AG09309 (cell line): ENCODE measurements at regions not wholly inside any gene's neighbourhood (a gene's known extent, or its start where the extent isn't known, plus 50 kb on each side); places are given as distances from the start of the nearest gene placed in this dataset.

ENCODE experiments used
- DNase-seq: peaks from one replicate; pipeline ENCODE4 v3.0.0-alpha.2; 2010; ENCODE audit warnings: low read depth
- H3K4me3 ChIP-seq: 2 replicates; pipeline ENCODE4 v1.5.1; 2011; ENCODE audit warnings: mild to moderate bottlenecking, low read depth, low read length, moderate library complexity; ENCODE audit not compliant: control insufficient read depth
- TF ChIP-seq, protein P1 (sequence below): IDR thresholded peaks from 2 replicates; pipeline ENCODE4 v1.5.1; 2011; ENCODE audit warnings: mild to moderate bottlenecking, low read depth, low read length, inconsistent platforms; ENCODE audit not compliant: insufficient read depth, control insufficient read depth; ENCODE audit errors: missing control alignments

DNA sequence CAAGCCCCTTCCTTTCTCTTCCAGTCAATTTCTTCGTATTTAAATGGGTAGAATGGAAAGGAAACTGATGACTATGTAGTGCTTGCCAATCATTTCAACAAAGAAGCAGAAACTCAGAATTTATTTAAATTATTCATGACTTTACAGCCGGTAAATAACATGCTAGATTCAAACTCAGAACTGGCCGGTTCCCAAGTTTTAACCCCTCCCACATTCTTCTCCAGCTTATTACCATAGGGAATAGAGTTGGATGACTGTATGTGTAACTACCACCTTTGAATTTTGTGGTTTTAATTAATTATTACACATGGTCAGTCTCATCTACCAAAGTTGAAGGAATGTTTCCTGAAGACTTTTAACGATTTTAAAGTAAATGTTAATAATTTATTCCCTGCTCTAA is 819.3 kb upstream of the LRATD1 start:
- no peak overlapping the region for H3K4me3 ChIP-seq
- no peak for DNase-seq
- TF ChIP-seq, protein P1, sequence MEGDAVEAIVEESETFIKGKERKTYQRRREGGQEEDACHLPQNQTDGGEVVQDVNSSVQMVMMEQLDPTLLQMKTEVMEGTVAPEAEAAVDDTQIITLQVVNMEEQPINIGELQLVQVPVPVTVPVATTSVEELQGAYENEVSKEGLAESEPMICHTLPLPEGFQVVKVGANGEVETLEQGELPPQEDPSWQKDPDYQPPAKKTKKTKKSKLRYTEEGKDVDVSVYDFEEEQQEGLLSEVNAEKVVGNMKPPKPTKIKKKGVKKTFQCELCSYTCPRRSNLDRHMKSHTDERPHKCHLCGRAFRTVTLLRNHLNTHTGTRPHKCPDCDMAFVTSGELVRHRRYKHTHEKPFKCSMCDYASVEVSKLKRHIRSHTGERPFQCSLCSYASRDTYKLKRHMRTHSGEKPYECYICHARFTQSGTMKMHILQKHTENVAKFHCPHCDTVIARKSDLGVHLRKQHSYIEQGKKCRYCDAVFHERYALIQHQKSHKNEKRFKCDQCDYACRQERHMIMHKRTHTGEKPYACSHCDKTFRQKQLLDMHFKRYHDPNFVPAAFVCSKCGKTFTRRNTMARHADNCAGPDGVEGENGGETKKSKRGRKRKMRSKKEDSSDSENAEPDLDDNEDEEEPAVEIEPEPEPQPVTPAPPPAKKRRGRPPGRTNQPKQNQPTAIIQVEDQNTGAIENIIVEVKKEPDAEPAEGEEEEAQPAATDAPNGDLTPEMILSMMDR, result no peak

DNA sequence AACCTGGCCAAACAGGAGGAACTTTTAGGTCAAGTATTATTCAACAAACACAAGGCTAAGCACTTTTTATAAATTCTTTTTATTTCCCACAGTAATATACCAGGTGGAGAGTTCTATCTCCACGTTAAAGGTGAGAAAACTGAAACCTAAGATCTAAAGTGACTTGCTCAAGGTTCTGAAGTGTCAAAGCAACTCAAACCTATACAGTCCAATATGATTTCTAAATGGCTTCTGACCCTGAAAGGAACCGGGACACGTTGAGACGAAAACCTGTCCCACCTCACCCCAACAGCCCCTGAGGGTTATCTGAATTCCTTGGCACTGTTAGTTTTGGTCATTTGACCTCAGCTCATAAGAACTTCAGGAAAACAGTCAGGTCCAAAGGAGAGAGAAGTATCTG is 814.5 kb upstream of the LRATD1 start:
- no peak overlapping the region for H3K4me3 ChIP-seq
- TF ChIP-seq, protein P1, result no peak
- no peak for DNase-seq

DNA sequence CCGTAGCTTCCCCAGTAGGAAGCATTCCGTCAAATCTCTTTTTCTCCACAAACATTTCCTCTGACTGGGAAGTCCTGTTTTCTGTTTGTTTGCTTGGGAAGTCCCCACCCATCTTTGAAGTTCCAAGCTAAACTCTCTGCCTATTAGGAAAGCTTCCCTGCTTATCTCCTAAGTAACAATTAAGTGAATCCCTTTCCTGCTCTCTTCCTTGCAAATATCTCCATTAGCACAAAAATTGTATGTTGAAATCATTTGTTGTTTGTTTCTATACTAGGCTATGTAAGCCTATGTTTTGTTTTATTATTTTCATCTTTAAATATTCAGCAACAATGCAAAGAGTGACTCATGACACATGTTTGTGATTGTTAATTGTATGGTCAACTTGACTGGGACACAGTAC is 812.6 kb upstream of the LRATD1 start:
- DNase-seq, result no peak
- H3K4me3 ChIP-seq, result no peak overlapping the region
- TF ChIP-seq, protein P1, result no peak

DNA sequence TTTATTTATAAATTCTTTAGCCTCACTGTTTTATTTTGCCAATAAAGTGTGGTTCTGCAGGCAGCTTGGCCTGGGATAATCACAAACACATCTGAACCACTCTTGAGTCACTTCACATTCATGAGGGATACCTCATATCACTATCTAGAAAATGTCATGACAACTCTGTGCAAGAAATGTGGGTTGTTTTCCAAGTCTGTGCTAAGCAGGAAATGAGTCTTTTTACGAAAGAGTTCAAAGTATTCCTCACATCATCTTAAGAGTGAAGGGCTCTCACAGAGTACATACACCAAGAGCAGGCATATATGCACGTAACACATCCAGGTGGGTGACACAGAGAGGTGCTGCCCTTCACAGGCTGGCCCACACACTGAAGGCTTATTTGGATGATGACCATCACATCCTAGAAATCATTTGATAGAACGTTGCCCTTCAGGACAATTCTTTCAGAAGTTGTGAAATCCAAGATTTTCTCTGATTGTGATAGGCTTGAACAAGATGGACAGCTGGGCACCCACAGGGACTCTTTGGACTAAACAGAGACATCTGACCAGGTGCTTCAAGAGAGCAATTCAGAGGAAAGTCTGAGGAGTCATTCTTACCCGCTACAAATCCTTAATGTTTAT is 811.1 kb upstream of the LRATD1 start:
- TF ChIP-seq, protein P1, result no peak
- no peak for DNase-seq

DNA sequence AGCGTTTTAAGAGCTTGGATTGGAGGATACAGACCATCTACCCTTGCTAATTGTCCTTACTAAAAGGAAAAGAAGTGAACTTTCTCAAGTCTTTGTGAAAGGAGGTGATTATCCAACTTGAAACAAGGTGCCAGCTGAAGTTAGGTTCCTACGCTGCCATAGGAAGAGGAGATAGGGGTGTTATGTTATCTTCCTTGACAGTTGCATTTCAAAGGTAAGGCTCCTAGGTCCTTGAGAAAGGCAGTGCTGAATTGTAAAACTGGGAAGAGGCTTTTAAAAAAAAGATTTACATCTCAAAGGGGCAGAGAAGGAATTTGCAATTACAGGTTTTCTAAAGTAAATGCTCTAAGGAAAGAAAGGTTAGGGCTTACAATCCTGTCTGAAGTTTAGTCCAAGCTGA is 810.2 kb upstream of the LRATD1 start:
- TF ChIP-seq, protein P1, result no peak
- H3K4me3 ChIP-seq, result no peak overlapping the region
- DNase-seq, result no peak

More for the DNA sequence above, 811.1 kb upstream of the LRATD1 start:
- no peak overlapping the region for H3K4me3 ChIP-seq

DNA sequence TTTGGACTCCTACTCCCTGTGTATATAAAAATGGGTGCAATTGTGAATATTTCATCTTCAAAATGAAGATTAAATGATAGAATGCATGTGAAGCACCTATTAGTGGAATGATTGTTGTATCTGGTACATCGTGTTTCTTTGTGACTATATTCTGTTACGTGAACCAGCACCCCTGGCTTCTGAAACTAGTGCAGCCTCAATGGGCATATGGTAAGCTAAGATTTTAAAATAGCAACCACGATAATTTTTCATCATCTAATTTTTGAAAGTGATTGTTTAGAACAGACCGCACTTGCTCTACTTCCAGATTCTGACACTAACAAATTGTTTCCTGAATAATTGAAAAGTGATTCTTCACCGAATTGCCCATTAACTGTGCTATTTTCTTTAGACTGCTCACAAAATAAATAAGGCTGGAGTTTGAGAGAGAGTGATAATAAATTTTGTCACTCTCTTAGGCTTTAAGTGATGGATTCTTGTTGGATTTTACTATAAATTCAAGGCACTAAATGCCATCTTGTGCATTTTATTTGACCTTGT is 806.1 kb upstream of the LRATD1 start:
- TF ChIP-seq, protein P1, result no peak
- H3K4me3 ChIP-seq, result no peak overlapping the region
- no peak for DNase-seq
